ENCODE measurements at regions not wholly inside any gene's neighbourhood (a gene's known extent, or its start where the extent isn't known, plus 50 kb on each side); places are given as distances from the start of the nearest gene placed in this dataset.
"Not testable (repeated sequence)": the region's sequence is repeated elsewhere in the genome, so short reads cannot be mapped to it uniquely, and the experiment has no call there.

- intact Hi-C loops (cut with micrococcal nuclease) = no loop called here
These were observed 144.5 kb downstream of the RPLP1 start for GRCh38 chr15:69597061-69597592.

- intact Hi-C loops (cut with micrococcal nuclease) = no loop called here
These were observed 146.7 kb downstream of the RPLP1 start for GRCh38 chr15:69599271-69599670.

- intact Hi-C loops (cut with micrococcal nuclease) = no loop called here
These were observed 148.0 kb downstream of the RPLP1 start for GRCh38 chr15:69600556-69601085.

- intact Hi-C loops (cut with micrococcal nuclease) = no loop called here
These were observed 149.3 kb downstream of the RPLP1 start for GRCh38 chr15:69601711-69602504.

DNA sequence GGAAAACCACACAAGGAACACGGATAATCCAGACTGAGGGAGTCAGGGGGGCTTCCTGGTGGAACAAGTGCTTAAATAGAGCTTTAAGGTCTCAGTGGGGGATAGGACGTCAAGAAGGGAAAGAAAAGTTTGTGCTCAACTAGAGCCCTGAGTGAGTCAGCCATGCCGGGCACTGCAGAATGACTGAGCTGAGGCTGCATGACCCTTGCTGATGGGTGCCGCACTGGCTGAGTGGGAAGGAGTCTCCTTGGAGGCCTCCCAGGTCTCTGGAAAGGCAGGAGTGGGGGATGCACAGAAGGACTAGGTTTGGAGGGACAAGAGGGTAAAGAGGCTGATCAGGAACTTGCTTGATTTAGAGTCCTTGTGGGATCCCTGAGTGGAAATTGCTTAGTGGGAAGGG lies 150.3 kb downstream of the RPLP1 start:
- intact Hi-C loops (cut with micrococcal nuclease) = no loop called here

DNA sequence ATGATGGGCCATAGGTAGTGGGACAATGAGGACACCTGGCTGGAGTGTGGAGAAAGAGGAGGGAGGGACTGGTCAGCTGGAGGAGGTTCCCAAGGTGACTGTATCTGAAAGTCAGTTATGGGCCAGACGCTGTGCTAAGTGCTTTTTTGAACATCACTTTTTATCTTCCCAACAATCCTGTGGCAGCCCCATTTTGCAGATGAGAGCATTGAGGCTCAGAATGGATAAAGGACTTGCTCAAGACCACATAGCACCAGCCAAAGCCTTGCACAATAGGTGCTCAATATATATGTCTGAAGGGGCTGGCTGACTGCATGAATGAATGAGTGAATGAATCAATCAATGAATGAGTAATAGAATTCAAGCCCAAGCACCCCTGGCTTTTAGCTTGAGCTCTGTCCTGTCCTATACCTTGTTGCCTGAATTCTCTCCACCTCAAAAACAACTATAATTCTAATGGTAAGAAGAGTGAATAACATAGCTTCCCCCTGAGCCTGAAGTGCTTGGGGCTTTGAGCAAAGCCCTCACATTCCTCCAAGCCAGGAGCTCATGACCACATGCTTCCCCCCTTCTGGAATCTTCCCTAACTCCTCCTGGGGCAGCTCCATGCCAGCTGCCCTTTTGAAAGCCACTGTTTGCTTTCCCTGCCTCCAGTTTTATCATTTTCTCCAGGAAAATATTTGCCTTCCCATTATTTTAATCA lies 150.9 kb downstream of the RPLP1 start:
- intact Hi-C loops (cut with micrococcal nuclease) = no loop called here

GRCh38 chr15:69604072-69604411 lies 151.4 kb downstream of the RPLP1 start:
- intact Hi-C loops (cut with micrococcal nuclease) = no loop called here

GRCh38 chr15:69606144-69606543 lies 153.5 kb downstream of the RPLP1 start:
- intact Hi-C loops (cut with micrococcal nuclease) = no loop called here

- intact Hi-C loops (cut with micrococcal nuclease) = no loop called here
These were observed 154.4 kb downstream of the RPLP1 start for GRCh38 chr15:69606921-69607500.

- intact Hi-C loops (cut with micrococcal nuclease) = no loop called here
These were observed 156.0 kb downstream of the RPLP1 start for GRCh38 chr15:69608661-69609060.

DNA sequence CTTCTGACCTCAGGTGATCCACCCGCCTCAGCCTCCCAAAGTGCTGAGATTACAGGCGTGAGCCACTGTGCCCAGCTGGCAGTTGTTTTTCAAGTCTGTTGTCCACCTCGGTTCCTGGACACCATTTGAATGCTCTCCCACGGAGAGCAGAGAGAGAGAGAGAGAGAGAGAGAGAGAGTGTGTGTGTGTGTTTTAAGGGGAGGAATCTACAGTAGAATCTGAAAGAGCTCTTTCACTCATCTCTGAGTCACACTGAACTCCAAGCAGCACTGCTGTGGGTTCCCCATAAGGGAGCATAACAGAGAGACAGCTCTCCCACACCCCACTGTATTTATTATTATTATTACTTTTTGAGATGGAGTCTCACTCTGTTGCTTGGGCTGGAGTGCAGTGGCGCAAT lies 156.6 kb downstream of the RPLP1 start:
- intact Hi-C loops (cut with micrococcal nuclease) = no loop called here

- intact Hi-C loops (cut with micrococcal nuclease) = no loop called here
These were observed 157.2 kb downstream of the RPLP1 start for GRCh38 chr15:69609776-69610175.

DNA sequence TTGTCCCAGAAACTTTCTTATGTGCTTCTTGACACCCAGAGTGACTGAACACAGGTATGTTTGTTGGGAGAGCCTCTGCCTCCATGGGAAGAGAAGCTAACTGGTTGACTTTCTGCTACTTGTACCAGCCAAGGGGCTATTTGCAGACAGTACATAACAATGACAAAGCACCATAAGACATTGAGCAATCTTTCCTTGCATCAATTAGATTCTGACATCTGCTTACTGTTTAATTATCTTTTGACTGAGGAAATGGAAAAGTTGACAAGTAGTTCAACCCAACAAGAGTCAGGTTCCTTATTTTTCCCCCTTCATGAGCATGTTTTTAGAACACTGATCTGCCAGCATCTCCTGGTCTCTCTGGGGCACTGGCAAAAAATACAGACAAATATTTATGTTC lies 157.7 kb downstream of the RPLP1 start:
- intact Hi-C loops (cut with micrococcal nuclease) = no loop called here

DNA sequence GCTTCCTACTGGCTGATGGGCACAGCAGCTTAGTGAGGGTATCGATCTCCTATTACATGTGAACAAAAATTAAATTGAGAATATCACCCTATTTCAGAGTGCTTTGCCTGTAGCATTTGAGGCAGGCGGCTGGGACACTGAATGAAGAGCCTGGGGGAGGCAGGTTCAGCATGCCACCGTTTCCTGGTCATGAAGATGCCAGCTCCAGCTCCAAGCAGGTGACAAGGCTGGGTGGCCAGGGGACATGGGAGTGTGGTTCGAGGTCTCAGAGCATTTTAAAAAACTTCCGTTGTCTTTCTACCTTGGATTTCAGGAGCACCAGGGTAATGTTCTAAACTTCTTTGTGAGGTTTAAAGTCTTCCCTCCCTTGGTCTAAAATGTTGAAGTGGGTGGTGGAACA lies 158.2 kb downstream of the RPLP1 start:
- intact Hi-C loops (cut with micrococcal nuclease) = no loop called here

- intact Hi-C loops (cut with micrococcal nuclease) = no loop called here
These were observed 159.5 kb downstream of the RPLP1 start for GRCh38 chr15:69612112-69612511.

GRCh38 chr15:69613182-69613581 lies 160.6 kb downstream of the RPLP1 start:
- intact Hi-C loops (cut with micrococcal nuclease) = no loop called here

DNA sequence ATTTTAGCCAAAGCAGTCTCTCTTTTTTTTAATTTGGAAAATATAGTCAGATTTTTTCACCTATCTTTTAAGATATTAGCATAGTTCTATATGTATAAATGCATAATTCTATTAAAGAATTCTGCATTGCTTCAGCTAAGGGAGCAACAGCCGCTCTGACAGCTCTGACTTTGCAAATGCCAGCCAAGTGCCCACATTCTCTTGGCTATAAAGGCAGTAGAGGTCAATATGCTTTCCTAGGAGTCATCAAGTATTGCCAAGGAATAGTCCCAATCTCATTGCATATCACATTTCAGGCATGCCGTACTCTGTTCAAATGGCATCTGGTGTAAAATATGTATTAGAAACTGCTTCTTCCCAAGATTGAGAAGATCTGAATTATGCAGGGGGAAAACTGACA lies 161.4 kb downstream of the RPLP1 start:
- intact Hi-C loops (cut with micrococcal nuclease) = no loop called here

DNA sequence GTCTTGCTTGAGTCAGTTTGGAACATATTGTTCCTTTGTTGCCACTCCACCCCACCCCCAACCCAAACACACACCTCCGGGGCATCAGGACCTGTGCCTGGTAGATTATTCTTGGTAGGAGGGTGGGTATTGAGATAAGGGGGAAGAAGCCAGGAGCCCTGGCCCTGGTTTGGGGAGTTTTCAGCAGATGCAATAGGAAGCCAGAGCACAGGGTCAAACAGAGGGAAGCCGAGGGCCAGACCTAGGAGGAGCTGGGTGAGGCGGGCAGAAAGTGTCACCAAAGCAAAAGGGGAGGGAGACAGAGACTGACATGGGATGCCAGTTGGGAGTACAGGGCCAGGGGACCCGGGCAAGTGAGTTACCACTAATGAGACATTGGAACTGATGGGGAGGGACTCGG lies 163.1 kb downstream of the RPLP1 start:
- intact Hi-C loops (cut with micrococcal nuclease) = no loop called here

DNA sequence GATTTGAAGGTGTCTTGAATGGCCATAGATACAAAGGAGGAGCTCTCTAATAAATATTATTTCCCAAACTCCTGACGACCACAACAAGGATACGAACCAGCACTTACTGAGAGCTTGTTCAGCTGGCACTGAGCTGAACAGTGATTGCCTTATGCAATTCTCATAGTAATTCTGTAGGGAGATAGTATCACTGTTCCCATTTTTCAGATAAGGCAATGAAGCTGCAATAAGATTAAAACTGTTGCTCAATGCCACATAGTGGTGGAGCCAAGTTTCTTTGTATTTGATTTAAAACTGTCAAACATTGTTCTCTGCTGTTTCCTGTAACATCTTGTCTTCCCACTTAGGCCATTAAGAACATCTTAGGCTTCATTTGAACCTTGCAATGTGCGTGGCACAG lies 163.9 kb downstream of the RPLP1 start:
- intact Hi-C loops (cut with micrococcal nuclease) = no loop called here

DNA sequence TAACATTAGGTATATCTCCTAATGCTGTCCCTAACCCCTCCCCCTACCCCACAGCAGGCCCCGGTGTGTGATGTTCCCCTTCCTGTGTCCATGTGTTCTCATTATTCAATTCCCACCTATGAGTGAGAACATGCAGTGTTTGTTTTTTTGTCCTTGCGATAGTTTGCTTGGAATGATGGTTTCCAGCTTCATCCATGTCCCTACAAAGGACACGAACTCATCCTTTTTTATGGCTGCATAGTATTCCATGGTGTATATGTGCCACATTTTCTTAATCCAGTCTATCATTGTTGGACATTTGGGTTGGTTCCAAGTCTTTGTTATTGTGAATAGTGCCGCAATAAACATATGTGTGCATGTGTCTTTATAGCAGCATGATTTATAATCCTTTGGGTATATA lies 164.5 kb downstream of the RPLP1 start:
- intact Hi-C loops (cut with micrococcal nuclease) = not testable (repeated sequence)

- intact Hi-C loops (cut with micrococcal nuclease) = no loop called here
These were observed 171.0 kb downstream of the RPLP1 start for GRCh38 chr15:69623392-69624154.

DNA sequence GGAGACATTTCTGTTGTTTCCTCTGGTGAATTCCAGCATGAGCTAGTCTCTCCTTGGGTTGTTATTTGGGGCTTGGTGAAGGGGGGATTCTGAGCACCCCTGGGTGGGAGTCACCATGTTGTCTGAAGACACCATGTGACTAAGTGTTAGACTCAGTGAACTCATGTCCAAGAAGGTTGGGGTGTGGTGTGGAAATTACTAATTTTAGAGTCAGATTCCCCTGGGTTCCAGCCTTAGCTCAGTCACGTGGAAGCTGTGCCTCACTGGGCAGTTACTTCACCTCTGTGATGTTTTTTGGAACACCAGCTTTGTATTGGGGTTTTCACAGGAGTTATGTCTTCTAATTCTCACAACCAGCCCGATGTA lies 171.5 kb downstream of the RPLP1 start:
- intact Hi-C loops (cut with micrococcal nuclease) = no loop called here
